IPS DF 6.9 (cell line): ENCODE measurements at regions not wholly inside any gene's neighbourhood (a gene's known extent, or its start where the extent isn't known, plus 50 kb on each side); places are given as distances from the start of the nearest gene placed in this dataset.

Experiments
- DNase-seq: peaks from one replicate; pipeline ENCODE4 v3.0.0-alpha.2; 2013; ENCODE audit warnings: low read depth, low spot score
- H3K27ac ChIP-seq: one replicate; pipeline ENCODE4 v1.5.1; 2013; ENCODE audit warnings: low read length, control low read depth
- H3K27me3 ChIP-seq: 2 replicates; pipeline ENCODE4 v1.6.1; 2013; ENCODE audit warnings: mild to moderate bottlenecking, low read length; ENCODE audit not compliant: control insufficient read depth, insufficient read depth
- H3K36me3 ChIP-seq: 2 replicates; pipeline ENCODE4 v1.6.1; 2013; ENCODE audit warnings: low read length; ENCODE audit not compliant: control insufficient read depth, insufficient read depth
- H3K4me1 ChIP-seq: 2 replicates; pipeline ENCODE4 v1.6.1; 2013; ENCODE audit warnings: low read length; ENCODE audit not compliant: control insufficient read depth, insufficient read depth
- H3K4me3 ChIP-seq: 2 replicates; pipeline ENCODE4 v1.5.1; 2013; ENCODE audit warnings: mild to moderate bottlenecking, low read length
- H3K9me3 ChIP-seq: 2 replicates; pipeline ENCODE4 v1.6.1; 2013; ENCODE audit warnings: low read length, inconsistent platforms; ENCODE audit not compliant: control insufficient read depth, insufficient read depth
- WGBS: extraction: QIAGEN DNeasy Blood & Tissue Kit; methylation state at CpG from one replicate; pipeline ENCODE4 v1.1.7; 2013; ENCODE audit warnings: mixed read lengths, missing lambda C conversion rate; ENCODE audit not compliant: insufficient read length, insufficient coverage; 5-methylcytosine and 5-hydroxymethylcytosine counted together

DNA sequence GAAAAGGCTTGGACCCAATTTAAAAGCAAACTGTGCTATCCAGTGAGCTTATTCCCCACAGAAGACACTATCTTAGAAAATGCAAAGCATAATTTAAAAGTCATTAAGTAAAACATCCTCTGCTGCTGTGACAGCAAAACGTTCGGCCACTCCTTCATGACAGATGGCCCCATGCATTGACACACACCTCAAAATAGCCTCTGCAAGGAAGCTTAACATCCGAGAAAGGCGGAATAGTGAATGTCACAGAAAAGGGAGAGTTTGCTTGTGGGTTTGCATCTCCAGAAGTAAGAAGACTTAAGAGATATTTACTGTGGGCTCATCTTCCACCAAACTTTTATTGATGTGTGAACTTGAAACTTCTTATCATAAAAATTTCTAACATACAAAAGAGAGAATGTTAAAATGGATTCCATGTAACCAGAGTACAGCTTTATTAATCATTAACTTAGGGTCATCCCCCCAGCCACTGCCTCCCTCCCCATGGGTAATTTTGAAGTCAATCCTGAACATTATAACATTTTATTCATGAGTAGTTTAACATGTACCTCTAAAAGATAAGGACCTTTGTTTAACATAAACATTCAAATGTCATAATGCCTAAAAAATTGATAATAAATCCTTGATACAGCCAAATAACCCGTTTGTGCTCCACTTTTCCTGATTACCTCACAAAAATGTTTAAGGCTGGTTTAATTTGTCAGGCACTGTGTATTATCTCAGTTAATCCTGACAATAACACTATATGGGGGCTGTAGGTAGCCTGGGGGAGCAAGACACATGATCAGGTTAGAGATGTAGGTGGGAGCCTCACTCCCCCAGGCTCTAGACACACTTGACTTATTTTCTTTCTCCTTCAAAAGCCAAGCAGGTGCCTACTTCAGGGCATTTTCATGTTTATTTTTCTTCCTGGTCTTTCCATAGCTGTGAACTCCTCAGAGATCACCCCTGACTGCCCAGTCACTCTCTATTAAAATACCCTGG, 119.7 kb upstream of the TMCC3 start:
- Histone ChIP-seq H3K9me3 (no peaks in the 10 kb centered on the region), H3K27me3 (no peaks in the 10 kb centered on the region), H3K4me3 (no peak overlapping the region), H3K27ac (no peak overlapping the region), H3K4me1 (0 out of 2 replicates have a peak, but pooled peaks cover 1% of the 10 kb centered on the region), H3K36me3 (no peaks in the 10 kb centered on the region)
- no CpG with 5 or more reads among the region's 5 CpGs for WGBS
- no peak for DNase-seq

DNA sequence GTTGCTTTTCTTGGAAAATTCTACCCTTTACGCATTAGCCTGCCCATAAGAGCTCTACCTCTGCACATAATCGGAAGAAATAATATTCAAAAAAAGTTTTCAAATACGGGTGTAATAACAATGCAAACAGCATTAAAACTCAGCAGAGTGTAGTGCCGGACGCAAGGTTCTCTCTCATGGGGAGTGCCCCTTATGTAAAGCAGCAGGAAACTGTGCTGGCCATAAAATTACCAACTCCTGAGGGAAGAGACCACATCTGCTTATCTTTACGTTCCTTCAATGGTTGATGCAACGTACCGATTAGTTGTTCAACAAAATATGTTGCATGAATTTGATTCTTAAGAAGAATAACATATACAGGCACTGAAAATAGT, 118.7 kb upstream of the TMCC3 start:
- Histone ChIP-seq H3K27ac (no peak overlapping the region), H3K4me1 (0 out of 2 replicates have a peak, but pooled peaks cover 1% of the 10 kb centered on the region), H3K27me3 (no peaks in the 10 kb centered on the region), H3K4me3 (no peak overlapping the region), H3K9me3 (no peaks in the 10 kb centered on the region), H3K36me3 (no peaks in the 10 kb centered on the region)
- no peak for DNase-seq
- no CpG with 5 or more reads among the region's 8 CpGs for WGBS

DNA sequence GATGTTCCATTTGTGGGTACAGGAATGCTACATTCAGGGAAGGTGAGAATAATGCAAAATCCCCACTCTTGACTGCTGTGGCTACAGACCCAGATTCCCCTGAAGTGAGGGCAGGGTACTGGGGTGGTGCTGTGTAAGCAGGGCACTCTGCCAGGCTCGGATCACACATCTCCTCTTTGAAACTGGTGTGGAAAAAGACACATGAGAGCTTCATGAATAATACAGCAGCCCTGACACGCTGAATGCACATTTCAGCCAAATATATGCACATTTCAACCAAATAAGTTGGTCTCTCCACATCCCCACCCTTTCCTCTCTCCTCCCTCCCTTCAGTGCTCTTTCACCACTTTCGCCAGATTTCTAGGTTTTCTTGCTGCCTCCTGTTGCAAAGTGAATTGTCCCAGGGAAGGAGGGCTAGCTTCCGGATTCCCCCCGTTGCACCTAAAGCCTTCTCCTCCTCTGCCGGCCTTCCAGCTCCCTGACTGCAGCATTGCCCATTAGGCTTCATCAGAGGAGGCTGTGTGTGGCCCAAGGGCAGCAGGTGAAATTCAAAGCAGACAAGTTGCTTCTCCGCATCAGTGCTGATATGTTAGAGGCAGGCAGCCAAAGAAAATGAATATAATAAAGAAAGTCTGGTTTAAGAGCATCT, 118.2 kb upstream of the TMCC3 start:
- Histone ChIP-seq H3K4me3 (no peak overlapping the region), H3K36me3 (no peaks in the 10 kb centered on the region), H3K9me3 (no peaks in the 10 kb centered on the region), H3K27me3 (no peaks in the 10 kb centered on the region), H3K27ac (no peak overlapping the region), H3K4me1 (0 out of 2 replicates have a peak, but pooled peaks cover 1% of the 10 kb centered on the region)
- DNase-seq: no peak
- WGBS: no CpG with 5 or more reads among the region's 7 CpGs

DNA sequence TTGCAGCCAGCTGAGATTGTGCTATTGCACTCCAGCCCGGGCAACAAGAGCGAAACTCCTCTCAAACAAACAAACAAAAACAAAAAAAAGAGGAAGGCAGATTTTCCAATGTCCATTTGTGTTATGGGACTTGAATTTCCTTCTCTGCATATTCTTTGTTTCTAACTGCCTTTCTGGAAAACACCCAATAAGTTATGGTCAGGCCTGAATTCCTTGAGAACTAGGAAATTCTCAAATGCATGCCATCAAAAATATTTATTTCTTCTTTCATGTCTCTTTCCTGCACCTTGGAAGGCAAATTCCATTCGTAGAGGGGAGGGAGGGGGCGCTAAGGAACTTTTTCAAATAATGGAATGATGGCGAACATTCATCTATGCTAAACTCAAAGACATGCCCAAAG, 117.6 kb upstream of the TMCC3 start:
- Histone ChIP-seq H3K27ac (no peak overlapping the region), H3K27me3 (no peaks in the 10 kb centered on the region), H3K4me1 (0 out of 2 replicates have a peak, but pooled peaks cover 1% of the 10 kb centered on the region), H3K4me3 (no peak overlapping the region), H3K9me3 (no peaks in the 10 kb centered on the region), H3K36me3 (no peaks in the 10 kb centered on the region)
- no CpG with 5 or more reads among the region's 5 CpGs for WGBS
- DNase-seq: no peak

DNA sequence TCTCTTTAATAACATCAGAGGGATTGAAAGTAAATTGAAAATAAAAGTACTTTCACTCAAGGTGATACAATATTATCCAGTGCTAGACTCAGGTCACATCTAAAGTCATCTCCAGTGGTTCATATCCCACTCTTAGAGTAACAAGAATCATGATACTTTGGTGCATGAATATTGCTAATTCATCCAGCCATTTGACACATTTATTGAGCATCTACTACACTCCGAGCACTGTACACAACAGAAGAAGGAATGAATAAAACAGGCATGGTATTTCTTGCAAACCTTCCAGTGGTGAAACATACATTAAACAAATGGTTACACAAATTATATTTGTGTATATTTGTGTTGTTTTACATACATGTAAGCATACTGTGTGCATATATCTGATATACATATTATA, 116.0 kb upstream of the TMCC3 start:
- H3K36me3 ChIP-seq: no peaks in the 10 kb centered on the region
- 0 out of 2 replicates have a peak, but pooled peaks cover 1% of the 10 kb centered on the region for H3K4me1 ChIP-seq
- no peaks in the 10 kb centered on the region for H3K27me3 ChIP-seq
- H3K4me3 ChIP-seq: no peak overlapping the region
- no peak overlapping the region for H3K27ac ChIP-seq
- no CpG with 5 or more reads among the region's 1 CpG for WGBS
- no peaks in the 10 kb centered on the region for H3K9me3 ChIP-seq
- DNase-seq: no peak

DNA sequence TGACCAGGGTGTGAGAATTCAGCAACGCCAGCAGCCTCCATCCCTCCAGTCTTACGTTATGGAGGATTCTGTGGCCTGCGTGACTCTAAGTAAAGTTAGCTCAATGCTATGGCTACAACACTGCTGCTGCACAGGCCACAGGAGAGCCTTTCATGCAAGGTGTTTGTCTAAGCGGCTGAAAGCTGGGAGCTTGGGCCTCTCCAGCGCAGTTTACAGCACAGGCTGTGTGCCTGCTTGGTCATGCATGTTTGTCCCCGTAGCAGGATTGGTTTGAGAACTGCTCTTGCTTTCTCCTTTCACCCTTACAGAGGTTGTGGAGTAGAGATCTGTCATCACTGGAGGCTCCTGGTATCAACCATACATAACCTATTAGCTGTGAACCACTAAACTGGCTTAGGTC, 113.1 kb upstream of the TMCC3 start:
- H3K4me1 ChIP-seq: no peaks in the 10 kb centered on the region
- no peak overlapping the region for H3K27ac ChIP-seq
- no peaks in the 10 kb centered on the region for H3K36me3 ChIP-seq
- DNase-seq: no peak
- WGBS: no CpG with 5 or more reads among the region's 6 CpGs
- no peaks in the 10 kb centered on the region for H3K27me3 ChIP-seq
- H3K9me3 ChIP-seq: no peaks in the 10 kb centered on the region
- H3K4me3 ChIP-seq: no peak overlapping the region

DNA sequence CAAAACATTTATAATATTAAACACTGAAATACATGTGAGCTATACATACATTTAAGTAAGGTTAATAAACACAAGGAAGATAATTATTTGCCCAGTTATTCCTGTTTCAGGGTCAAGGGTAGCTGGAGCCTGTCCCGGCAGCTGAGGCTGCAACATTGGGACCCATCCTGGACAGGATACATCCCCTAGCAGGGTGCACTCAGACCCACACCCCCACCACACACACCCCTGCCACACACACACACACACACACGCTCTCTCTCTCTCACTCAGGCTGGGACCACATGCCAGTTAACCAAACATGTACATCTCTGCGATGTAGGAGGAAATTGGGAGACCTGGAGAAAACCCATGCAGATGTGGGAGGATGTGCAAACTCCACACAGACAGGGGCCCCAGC, 112.6 kb upstream of the TMCC3 start:
- no CpG with 5 or more reads among the region's 3 CpGs for WGBS
- H3K9me3 ChIP-seq: no peaks in the 10 kb centered on the region
- H3K27me3 ChIP-seq: no peaks in the 10 kb centered on the region
- no peak overlapping the region for H3K4me3 ChIP-seq
- no peaks in the 10 kb centered on the region for H3K36me3 ChIP-seq
- H3K27ac ChIP-seq: no peak overlapping the region
- DNase-seq: no peak
- H3K4me1 ChIP-seq: no peaks in the 10 kb centered on the region

DNA sequence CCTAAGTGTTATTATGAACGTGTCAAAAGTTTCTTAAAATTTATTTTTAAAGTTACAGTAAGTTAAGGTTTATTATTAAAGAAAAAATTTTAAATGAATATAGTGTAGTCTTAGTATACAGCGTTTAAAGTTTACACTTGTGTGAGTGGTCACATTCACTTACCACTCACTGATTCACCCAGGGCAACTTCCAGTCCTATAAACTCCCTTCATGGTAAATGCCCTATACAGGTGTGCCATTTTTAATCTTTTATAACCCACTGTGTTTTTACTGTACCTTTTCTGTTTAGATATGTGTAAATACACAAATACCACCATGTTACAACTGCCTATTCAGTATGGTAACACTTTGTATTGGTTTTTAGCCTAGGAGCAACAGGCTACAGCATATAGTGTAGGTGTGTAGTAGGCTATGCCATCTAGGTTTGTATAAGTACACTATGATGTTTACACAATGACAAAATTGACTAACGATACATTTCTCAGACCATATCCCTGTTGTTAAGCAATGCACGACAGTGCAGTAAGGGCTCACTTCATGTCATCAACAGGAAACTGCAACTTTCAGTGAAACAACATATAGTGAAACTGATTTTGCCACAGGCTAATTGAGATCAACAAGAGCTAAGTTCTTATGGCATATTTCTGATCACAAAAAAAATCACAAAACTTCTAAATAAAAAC, 112.0 kb upstream of the TMCC3 start:
- 100% methylated on average over 2 of the region's 4 CpGs for WGBS
- H3K27ac ChIP-seq: no peak overlapping the region
- H3K36me3 ChIP-seq: no peaks in the 10 kb centered on the region
- H3K27me3 ChIP-seq: no peaks in the 10 kb centered on the region
- no peak overlapping the region for H3K4me3 ChIP-seq
- no peak for DNase-seq
- no peaks in the 10 kb centered on the region for H3K4me1 ChIP-seq
- no peaks in the 10 kb centered on the region for H3K9me3 ChIP-seq

DNA sequence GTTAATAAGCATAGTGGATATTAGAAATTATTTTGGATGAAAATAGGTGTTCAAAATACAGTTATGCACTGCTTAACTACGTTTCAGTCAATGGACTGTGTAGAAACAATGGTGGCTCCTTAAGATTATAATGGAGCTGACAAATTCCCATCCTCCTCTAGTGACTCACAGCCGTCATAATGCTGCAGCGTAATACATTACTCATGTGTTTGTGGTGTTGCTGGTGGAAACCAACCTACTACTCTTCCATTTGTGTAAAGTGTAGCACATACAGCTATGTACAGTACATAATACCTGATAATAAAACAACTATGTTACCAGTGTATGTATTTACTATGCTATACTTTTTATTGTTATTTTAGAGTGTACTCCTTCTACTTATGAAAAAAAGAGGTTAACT, 111.2 kb upstream of the TMCC3 start:
- H3K36me3 ChIP-seq: no peaks in the 10 kb centered on the region
- no peaks in the 10 kb centered on the region for H3K27me3 ChIP-seq
- no peaks in the 10 kb centered on the region for H3K9me3 ChIP-seq
- no CpG with 5 or more reads among the region's 3 CpGs for WGBS
- no peak overlapping the region for H3K4me3 ChIP-seq
- H3K27ac ChIP-seq: no peak overlapping the region
- no peaks in the 10 kb centered on the region for H3K4me1 ChIP-seq
- no peak for DNase-seq

DNA sequence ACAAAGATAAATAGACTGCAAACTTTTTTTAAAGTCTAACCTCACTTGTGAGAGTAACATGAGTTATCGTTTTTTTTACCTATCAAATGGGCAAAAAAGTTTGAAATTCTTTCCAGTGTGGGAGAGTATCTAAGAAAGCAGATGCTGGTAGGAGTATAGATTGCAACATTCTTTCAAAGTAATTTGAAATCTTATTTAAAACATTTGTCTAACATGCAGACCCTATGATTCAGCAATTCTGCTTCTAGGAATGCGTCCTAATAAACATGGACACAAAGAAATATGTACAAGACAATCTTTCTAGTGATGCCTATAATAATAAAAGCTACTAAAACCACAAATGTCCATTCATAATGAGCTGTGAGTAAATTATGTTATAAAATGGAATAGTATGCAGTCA, 110.4 kb upstream of the TMCC3 start:
- H3K36me3 ChIP-seq: no peaks in the 10 kb centered on the region
- WGBS: no CpG with 5 or more reads among the region's 2 CpGs
- H3K4me3 ChIP-seq: no peak overlapping the region
- no peaks in the 10 kb centered on the region for H3K27me3 ChIP-seq
- H3K4me1 ChIP-seq: no peaks in the 10 kb centered on the region
- no peak overlapping the region for H3K27ac ChIP-seq
- no peaks in the 10 kb centered on the region for H3K9me3 ChIP-seq
- no peak for DNase-seq
